ENCODE measurements at regions not wholly inside any gene's neighbourhood (a gene's known extent, or its start where the extent isn't known, plus 50 kb on each side); places are given as distances from the start of the nearest gene placed in this dataset.
"Not testable (repeated sequence)": the region's sequence is repeated elsewhere in the genome, so short reads cannot be mapped to it uniquely, and the experiment has no call there.

DNA sequence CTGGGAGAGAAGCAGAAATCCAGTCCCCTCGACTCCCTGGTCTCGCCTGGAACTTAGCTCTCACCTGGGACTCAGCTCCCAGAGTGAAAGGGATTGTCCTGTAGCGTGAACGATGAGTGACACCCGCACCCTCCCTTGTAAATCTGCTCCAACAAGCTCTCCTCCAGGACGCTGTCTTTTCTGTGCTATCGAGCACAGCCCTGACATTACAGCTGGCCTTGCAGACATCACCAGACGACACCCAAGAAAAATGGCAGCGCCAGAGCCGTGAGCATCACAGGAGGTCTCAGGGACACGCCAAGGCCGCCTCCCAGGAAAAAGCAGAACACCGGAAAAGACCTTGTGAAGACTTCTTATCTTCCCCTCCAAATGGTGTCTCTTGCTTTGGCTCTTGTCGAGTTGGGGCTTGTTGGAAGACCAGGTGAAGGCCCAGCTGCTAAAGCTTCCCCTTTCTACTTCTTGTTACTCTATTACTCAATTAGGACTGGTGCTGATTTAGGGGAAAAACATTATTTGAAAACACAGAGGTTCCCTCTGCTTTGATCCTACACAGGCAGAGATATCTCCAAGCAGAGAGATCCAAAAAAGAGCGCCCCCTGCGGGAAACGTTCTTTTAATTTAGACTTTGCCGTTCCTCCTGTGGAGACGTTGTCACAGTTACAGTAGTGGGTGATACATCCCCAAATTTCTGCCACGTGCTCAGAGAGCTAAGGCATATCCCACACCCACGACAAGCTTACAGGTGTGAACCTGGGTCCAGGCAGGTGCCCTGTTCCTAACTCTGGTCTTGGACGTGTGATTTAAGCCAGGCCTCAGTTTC lies 127.2 kb downstream of the ATP6V0E2 start:
- TF ChIP-seq, protein P1, sequence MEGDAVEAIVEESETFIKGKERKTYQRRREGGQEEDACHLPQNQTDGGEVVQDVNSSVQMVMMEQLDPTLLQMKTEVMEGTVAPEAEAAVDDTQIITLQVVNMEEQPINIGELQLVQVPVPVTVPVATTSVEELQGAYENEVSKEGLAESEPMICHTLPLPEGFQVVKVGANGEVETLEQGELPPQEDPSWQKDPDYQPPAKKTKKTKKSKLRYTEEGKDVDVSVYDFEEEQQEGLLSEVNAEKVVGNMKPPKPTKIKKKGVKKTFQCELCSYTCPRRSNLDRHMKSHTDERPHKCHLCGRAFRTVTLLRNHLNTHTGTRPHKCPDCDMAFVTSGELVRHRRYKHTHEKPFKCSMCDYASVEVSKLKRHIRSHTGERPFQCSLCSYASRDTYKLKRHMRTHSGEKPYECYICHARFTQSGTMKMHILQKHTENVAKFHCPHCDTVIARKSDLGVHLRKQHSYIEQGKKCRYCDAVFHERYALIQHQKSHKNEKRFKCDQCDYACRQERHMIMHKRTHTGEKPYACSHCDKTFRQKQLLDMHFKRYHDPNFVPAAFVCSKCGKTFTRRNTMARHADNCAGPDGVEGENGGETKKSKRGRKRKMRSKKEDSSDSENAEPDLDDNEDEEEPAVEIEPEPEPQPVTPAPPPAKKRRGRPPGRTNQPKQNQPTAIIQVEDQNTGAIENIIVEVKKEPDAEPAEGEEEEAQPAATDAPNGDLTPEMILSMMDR (IDR thresholded peaks at IDR 0.05; ENCODE audit: insufficient read depth, low read length): not testable (repeated sequence)
- not testable (repeated sequence) for TF ChIP-seq POLR2AphosphoS5 (IDR thresholded peaks at IDR 0.05; ENCODE audit: low read depth)
- TF ChIP-seq, protein P2, sequence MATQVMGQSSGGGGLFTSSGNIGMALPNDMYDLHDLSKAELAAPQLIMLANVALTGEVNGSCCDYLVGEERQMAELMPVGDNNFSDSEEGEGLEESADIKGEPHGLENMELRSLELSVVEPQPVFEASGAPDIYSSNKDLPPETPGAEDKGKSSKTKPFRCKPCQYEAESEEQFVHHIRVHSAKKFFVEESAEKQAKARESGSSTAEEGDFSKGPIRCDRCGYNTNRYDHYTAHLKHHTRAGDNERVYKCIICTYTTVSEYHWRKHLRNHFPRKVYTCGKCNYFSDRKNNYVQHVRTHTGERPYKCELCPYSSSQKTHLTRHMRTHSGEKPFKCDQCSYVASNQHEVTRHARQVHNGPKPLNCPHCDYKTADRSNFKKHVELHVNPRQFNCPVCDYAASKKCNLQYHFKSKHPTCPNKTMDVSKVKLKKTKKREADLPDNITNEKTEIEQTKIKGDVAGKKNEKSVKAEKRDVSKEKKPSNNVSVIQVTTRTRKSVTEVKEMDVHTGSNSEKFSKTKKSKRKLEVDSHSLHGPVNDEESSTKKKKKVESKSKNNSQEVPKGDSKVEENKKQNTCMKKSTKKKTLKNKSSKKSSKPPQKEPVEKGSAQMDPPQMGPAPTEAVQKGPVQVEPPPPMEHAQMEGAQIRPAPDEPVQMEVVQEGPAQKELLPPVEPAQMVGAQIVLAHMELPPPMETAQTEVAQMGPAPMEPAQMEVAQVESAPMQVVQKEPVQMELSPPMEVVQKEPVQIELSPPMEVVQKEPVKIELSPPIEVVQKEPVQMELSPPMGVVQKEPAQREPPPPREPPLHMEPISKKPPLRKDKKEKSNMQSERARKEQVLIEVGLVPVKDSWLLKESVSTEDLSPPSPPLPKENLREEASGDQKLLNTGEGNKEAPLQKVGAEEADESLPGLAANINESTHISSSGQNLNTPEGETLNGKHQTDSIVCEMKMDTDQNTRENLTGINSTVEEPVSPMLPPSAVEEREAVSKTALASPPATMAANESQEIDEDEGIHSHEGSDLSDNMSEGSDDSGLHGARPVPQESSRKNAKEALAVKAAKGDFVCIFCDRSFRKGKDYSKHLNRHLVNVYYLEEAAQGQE (IDR thresholded peaks at IDR 0.05; ENCODE audit: insufficient replicate concordance, low read depth): not testable (repeated sequence)

Data from HL-60 (cell line).